Sigmoid colon (tissue), 4 donors: ENCODE measurements at regions not wholly inside any gene's neighbourhood (a gene's known extent, or its start where the extent isn't known, plus 50 kb on each side); places are given as distances from the start of the nearest gene placed in this dataset.

Experiments used
- EP300 ChIP-seq, 4 donors: sonication (generic); formaldehyde crosslinking; IDR thresholded peaks; one replicate each; pipeline ENCODE4 v1.6.1; 2017; ENCODE audit warnings: antibody characterized with exemption in 4 of 4
- POLR2A ChIP-seq, 2 donors: fragments of 450-650 bp; IDR thresholded peaks; one replicate each; pipeline ENCODE4 v1.6.1; 2016; ENCODE audit warnings: antibody characterized with exemption in 2 of 2, mild to moderate bottlenecking in 2 of 2, moderate library complexity in 2 of 2
- POLR2AphosphoS5 ChIP-seq, 4 donors: sonication (generic); formaldehyde crosslinking; IDR thresholded peaks; one replicate each; pipeline ENCODE4 v1.6.1; 2017; ENCODE audit warnings: antibody characterized with exemption in 4 of 4
- TF ChIP-seq, protein P1 (sequence below), 4 experiments: fragments of 450-650 bp in 3 of 4; fragments of 200-600 bp in 1 of 4; IDR thresholded peaks; one replicate each; pipeline ENCODE4 v1.5.1; 2016 to 2019; ENCODE audit warnings: antibody characterized with exemption in 4 of 4, mild to moderate bottlenecking in 3 of 4, moderate library complexity in 2 of 4

DNA sequence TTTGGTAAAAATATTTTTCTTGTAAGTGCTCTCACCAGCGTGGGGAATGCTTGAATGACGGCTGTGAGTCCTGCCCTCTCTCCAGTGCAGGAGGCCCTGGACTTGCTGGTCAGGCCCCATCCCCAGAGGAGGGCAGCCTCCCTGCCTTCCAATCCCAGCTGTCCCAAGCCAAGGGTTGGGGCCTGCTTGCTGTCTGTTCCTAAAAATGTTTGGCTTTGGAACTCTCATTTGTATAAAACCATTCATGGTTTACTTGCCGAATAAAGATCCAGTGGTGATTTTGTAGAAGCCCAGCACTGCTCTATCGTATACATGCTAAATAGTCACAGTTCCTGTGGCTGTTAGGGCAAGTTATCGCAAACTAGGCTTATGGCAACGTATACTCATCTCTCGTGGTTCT, 121.7 kb downstream of the GLRX3 start:
- no peak for TF ChIP-seq POLR2A (IDR thresholded peaks at IDR 0.05)
- TF ChIP-seq, protein P1, sequence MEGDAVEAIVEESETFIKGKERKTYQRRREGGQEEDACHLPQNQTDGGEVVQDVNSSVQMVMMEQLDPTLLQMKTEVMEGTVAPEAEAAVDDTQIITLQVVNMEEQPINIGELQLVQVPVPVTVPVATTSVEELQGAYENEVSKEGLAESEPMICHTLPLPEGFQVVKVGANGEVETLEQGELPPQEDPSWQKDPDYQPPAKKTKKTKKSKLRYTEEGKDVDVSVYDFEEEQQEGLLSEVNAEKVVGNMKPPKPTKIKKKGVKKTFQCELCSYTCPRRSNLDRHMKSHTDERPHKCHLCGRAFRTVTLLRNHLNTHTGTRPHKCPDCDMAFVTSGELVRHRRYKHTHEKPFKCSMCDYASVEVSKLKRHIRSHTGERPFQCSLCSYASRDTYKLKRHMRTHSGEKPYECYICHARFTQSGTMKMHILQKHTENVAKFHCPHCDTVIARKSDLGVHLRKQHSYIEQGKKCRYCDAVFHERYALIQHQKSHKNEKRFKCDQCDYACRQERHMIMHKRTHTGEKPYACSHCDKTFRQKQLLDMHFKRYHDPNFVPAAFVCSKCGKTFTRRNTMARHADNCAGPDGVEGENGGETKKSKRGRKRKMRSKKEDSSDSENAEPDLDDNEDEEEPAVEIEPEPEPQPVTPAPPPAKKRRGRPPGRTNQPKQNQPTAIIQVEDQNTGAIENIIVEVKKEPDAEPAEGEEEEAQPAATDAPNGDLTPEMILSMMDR (IDR thresholded peaks at IDR 0.05): no peak
- no peak for TF ChIP-seq EP300 (IDR thresholded peaks at IDR 0.05)
- no peak for TF ChIP-seq POLR2AphosphoS5 (IDR thresholded peaks at IDR 0.05)
